ENCODE measurements at regions not wholly inside any gene's neighbourhood (a gene's known extent, or its start where the extent isn't known, plus 50 kb on each side); places are given as distances from the start of the nearest gene placed in this dataset.

DNA sequence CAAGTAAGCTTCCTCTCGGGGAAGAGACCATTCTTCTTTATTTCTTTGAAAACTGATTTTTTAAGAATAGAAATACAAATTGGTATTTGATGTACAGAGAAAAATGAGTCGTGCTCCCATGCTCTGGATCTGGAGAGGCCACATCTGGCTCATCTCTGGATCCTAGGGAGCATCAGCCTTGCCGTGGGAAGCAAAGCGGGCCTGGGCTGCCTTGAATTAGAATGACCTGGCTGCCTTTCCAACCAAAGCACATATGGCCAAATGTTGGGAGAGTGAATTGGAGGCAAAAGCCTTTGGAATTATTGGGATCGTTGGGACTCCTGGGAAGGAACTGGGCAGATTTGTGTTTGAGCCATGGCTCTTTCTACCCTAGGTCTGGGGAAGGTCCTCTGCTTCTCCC is 80.0 kb downstream of the SLC25A47 start:
- Histone ChIP-seq H3K4me2 (ENCODE audit: insufficient read depth in 1 of 2, low read depth in 2 of 2, low read length in 2 of 2) (no peak overlapping the region), H4K8ac (ENCODE audit: extremely low read depth, insufficient read depth, low read length) (no peak overlapping the region), H3K27me3 (replicated peaks in 1 of 4; ENCODE audit: control insufficient read depth in 3 of 4, extremely low read depth in 1 of 4, insufficient read depth in 3 of 4, low read length in 3 of 4) (no peaks in the 10 kb centered on the region), H2AK5ac (ENCODE audit: low read depth, low read length) (no peak overlapping the region), H3K4me3 (ENCODE audit: extremely low read depth in 1 of 4, insufficient read depth in 2 of 4, low read depth in 3 of 4, low read length in 4 of 4) (no peak overlapping the region), H3K27ac (ENCODE audit: low read depth, low read length) (no peak overlapping the region), H3K9me3 (ENCODE audit: insufficient read depth in 2 of 2, low read depth in 1 of 2, low read length in 1 of 2) (no peaks in the 10 kb centered on the region), H3K9ac (replicated peaks in 1 of 4; ENCODE audit: extremely low read depth in 1 of 4, low read depth in 3 of 4, low read length in 3 of 4) (no peak overlapping the region), H3K4ac (replicated peaks; ENCODE audit: insufficient read length, low read depth, low read length) (no peak overlapping the region), H4K20me1 (replicated peaks in 1 of 2; ENCODE audit: control insufficient read depth in 1 of 2, insufficient read depth in 2 of 2, low read length in 2 of 2) (no peaks in the 10 kb centered on the region), H3K18ac (ENCODE audit: extremely low read depth, low read length) (no peak overlapping the region), H3K56ac (replicated peaks; ENCODE audit: insufficient read length, low read depth, low read length) (no peak overlapping the region), H2BK20ac (ENCODE audit: low read length) (no peak overlapping the region), H2AFZ (ENCODE audit: low read length) (no peak overlapping the region), H2BK5ac (ENCODE audit: low read depth, low read length) (no peak overlapping the region), H4K91ac (replicated peaks; ENCODE audit: insufficient read length, low read length) (no peak overlapping the region), H4K5ac (ENCODE audit: insufficient read length, low read depth, low read length) (no peak overlapping the region), H3K36me3 (ENCODE audit: control insufficient read depth in 2 of 4, insufficient read depth in 4 of 4, low read length in 3 of 4) (no peaks in the 10 kb centered on the region), H3K4me1 (replicated peaks in 1 of 4; ENCODE audit: control insufficient read depth in 3 of 4, insufficient read depth in 4 of 4, low read length in 3 of 4) (peaks cover 3 to 9% (median 7%) of the 10 kb centered on the region in 4 experiments), H3K14ac (ENCODE audit: insufficient read length) (no peak overlapping the region), H3K23ac (ENCODE audit: insufficient read length) (no peak overlapping the region), H2BK15ac (ENCODE audit: low read length) (no peak overlapping the region), H3K23me2 (ENCODE audit: low read depth, low read length) (no peaks in the 10 kb centered on the region), H3K79me1 (ENCODE audit: low read depth, low read length) (peaks cover 14% of the 10 kb centered on the region), H3K79me2 (ENCODE audit: control insufficient read depth in 1 of 2, insufficient read depth in 2 of 2, low read length in 2 of 2) (no peaks in the 10 kb centered on the region), H2BK120ac (replicated peaks; ENCODE audit: low read depth, low read length) (no peak overlapping the region), H2BK12ac (ENCODE audit: low read depth, low read length) (no peak overlapping the region)
- no peak for FAIRE-seq
- POLR2A ChIA-PET (ENCODE audit: partially characterized antibody) = interaction anchor here (0.7 to 1.1 kb wide), 2 partner anchors 14 to 1546 kb away, joined by 3 read pairs; no protein-coding TSS in a partner anchor
- 86% methylated on average over 5 of the region's 5 CpGs; no CpG with 5 or more reads in 1 of the 2 experiments for WGBS, 2 experiments (ENCODE audit: extremely low coverage in 1 of 2, insufficient coverage in 1 of 2, insufficient read length in 1 of 2, insufficient replicate concordance in 2 of 2, low coverage in 1 of 2, low lambda C conversion rate in 2 of 2, missing lambda C conversion rate in 1 of 2)
- CTCF ChIA-PET (ENCODE audit: partially characterized antibody) = interaction anchor here (1.0 to 3.0 kb wide), 8 partner anchors 12 to 137 kb away, joined by 3 to 17 read pairs (median 6); no protein-coding TSS in a partner anchor
- DNase-seq (ENCODE audit: low read depth in 1 of 2, low spot score in 2 of 2) = no peak
- TF ChIP-seq YY1 (IDR thresholded peaks at IDR 0.05; ENCODE audit: low read depth, low read length) (no peak), JUND (IDR thresholded peaks at IDR 0.05; ENCODE audit: low read length) (no peak), SAP30 (IDR thresholded peaks at IDR 0.05; ENCODE audit: insufficient read depth, insufficient replicate concordance, low read length) (no peak), BCL11A (IDR thresholded peaks at IDR 0.05; ENCODE audit: low read depth in 2 of 2, low read length in 2 of 2) (no peak), EP300 (IDR thresholded peaks at IDR 0.05; ENCODE audit: borderline replicate concordance in 1 of 2, low read depth in 2 of 2, low read length in 2 of 2) (no peak), RBBP5 (IDR thresholded peaks at IDR 0.05; ENCODE audit: borderline replicate concordance, low read depth, low read length) (no peak), POU5F1 (IDR thresholded peaks at IDR 0.05; ENCODE audit: low read depth, low read length) (no peak)
- TF ChIP-seq, protein P1, sequence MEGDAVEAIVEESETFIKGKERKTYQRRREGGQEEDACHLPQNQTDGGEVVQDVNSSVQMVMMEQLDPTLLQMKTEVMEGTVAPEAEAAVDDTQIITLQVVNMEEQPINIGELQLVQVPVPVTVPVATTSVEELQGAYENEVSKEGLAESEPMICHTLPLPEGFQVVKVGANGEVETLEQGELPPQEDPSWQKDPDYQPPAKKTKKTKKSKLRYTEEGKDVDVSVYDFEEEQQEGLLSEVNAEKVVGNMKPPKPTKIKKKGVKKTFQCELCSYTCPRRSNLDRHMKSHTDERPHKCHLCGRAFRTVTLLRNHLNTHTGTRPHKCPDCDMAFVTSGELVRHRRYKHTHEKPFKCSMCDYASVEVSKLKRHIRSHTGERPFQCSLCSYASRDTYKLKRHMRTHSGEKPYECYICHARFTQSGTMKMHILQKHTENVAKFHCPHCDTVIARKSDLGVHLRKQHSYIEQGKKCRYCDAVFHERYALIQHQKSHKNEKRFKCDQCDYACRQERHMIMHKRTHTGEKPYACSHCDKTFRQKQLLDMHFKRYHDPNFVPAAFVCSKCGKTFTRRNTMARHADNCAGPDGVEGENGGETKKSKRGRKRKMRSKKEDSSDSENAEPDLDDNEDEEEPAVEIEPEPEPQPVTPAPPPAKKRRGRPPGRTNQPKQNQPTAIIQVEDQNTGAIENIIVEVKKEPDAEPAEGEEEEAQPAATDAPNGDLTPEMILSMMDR (IDR thresholded peaks at IDR 0.05; ENCODE audit: control extremely low read depth in 1 of 3, insufficient read depth in 1 of 3, low read depth in 1 of 3, low read length in 3 of 3) = no peak
- TF ChIP-seq, protein P2, sequence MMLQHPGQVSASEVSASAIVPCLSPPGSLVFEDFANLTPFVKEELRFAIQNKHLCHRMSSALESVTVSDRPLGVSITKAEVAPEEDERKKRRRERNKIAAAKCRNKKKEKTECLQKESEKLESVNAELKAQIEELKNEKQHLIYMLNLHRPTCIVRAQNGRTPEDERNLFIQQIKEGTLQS (IDR thresholded peaks at IDR 0.05; ENCODE audit: insufficient read depth, low read depth, low read length) = no peak

All from H1 (cell line).